Neuronal stem cell (in vitro differentiated cells): ENCODE measurements at regions not wholly inside any gene's neighbourhood (a gene's known extent, or its start where the extent isn't known, plus 50 kb on each side); places are given as distances from the start of the nearest gene placed in this dataset.
A peak's percentile ranks its signal among the peaks of the same experiment; 100 is the strongest.

Experiments
- DNase-seq: peaks from one replicate; pipeline ENCODE4 v3.0.0-alpha.2; 2013; ENCODE audit warnings: low spot score
- H2AFZ ChIP-seq: one replicate; pipeline ENCODE4 v1.6.1; 2013; ENCODE audit warnings: mild to moderate bottlenecking, low read length, inconsistent platforms
- H2AK5ac ChIP-seq: 2 replicates; pipeline ENCODE4 v1.6.1; 2013; ENCODE audit warnings: low read depth, mild to moderate bottlenecking, inconsistent platforms, low read length, moderate library complexity, mixed read lengths
- H2BK120ac ChIP-seq: 2 replicates; pipeline ENCODE4 v1.6.1; 2013; ENCODE audit warnings: low read depth, mild to moderate bottlenecking, inconsistent platforms, low read length, moderate library complexity, mixed read lengths
- H2BK12ac ChIP-seq: one replicate; pipeline ENCODE4 v1.6.1; 2013; ENCODE audit warnings: low read length, inconsistent platforms
- H2BK15ac ChIP-seq: 2 replicates; pipeline ENCODE4 v1.6.1; 2013; ENCODE audit warnings: mild to moderate bottlenecking, low read length, inconsistent platforms, mixed read lengths
- H2BK5ac ChIP-seq: one replicate; pipeline ENCODE4 v1.6.1; 2013; ENCODE audit warnings: inconsistent platforms, mild to moderate bottlenecking, low read length, moderate library complexity
- H3K14ac ChIP-seq: one replicate; pipeline ENCODE4 v1.6.1; 2013; ENCODE audit warnings: low read length, inconsistent platforms
- H3K18ac ChIP-seq: 2 replicates; pipeline ENCODE4 v1.6.1; 2013; ENCODE audit warnings: low read length, inconsistent platforms
- H3K23ac ChIP-seq: 2 replicates; pipeline ENCODE4 v1.6.1; 2013; ENCODE audit warnings: low read depth, mild to moderate bottlenecking, mixed read lengths, low read length, inconsistent platforms; ENCODE audit not compliant: poor library complexity
- H3K27ac ChIP-seq: replicated peaks from 3 replicates; pipeline ENCODE4 v1.5.1; 2013; ENCODE audit warnings: low read length, inconsistent platforms
- H3K27me3 ChIP-seq, 3 experiments: 2 replicates each; pipeline ENCODE4 v1.6.1; 2013; ENCODE audit warnings: low read length in 3 of 3, mild to moderate bottlenecking in 2 of 3, inconsistent platforms in 1 of 3, low read depth in 1 of 3, mixed read lengths in 1 of 3, moderate library complexity in 1 of 3; ENCODE audit not compliant: control insufficient read depth in 3 of 3, insufficient read depth in 3 of 3
- H3K36me3 ChIP-seq, 2 donors: replicated peaks in 1 of 2; 2 replicates each; pipeline ENCODE4 v1.6.1; 2013; ENCODE audit warnings: low read length in 2 of 2; ENCODE audit not compliant: control insufficient read depth in 2 of 2, insufficient read depth in 2 of 2
- H3K4ac ChIP-seq: 2 replicates; pipeline ENCODE4 v1.6.1; 2013; ENCODE audit warnings: inconsistent platforms, mild to moderate bottlenecking, low read length, moderate library complexity
- H3K4me1 ChIP-seq, 2 donors: 1 replicate in 1 of 2; 2 replicates in 1 of 2; pipeline ENCODE4 v1.6.1; 2013; ENCODE audit warnings: low read length in 2 of 2, low read depth in 1 of 2; ENCODE audit not compliant: control insufficient read depth in 2 of 2, insufficient read depth in 1 of 2
- H3K4me2 ChIP-seq: one replicate; pipeline ENCODE4 v1.6.1; 2013; ENCODE audit warnings: mild to moderate bottlenecking, low read length, inconsistent platforms; ENCODE audit not compliant: insufficient read depth, poor library complexity, severe bottlenecking
- H3K4me3 ChIP-seq, 2 donors: 2 replicates each; pipeline ENCODE4 v1.5.1; 2013; ENCODE audit warnings: low read length in 2 of 2, mild to moderate bottlenecking in 2 of 2, inconsistent platforms in 1 of 2, moderate library complexity in 1 of 2
- H3K79me1 ChIP-seq: one replicate; pipeline ENCODE4 v1.6.1; 2013; ENCODE audit warnings: low read depth, mild to moderate bottlenecking, inconsistent platforms, low read length, moderate library complexity
- H3K9ac ChIP-seq: one replicate; pipeline ENCODE4 v1.6.1; 2013; ENCODE audit warnings: mild to moderate bottlenecking, low read depth, low read length, inconsistent platforms; ENCODE audit not compliant: poor library complexity
- H3K9me3 ChIP-seq, 2 donors: replicated peaks in 1 of 2; 2 replicates each; pipeline versions ENCODE3 to v1.6.1; 2013; ENCODE audit warnings: low read length in 2 of 2, mild to moderate bottlenecking in 2 of 2, inconsistent platforms in 1 of 2, low read depth in 1 of 2, mixed read lengths in 1 of 2, moderate library complexity in 1 of 2; ENCODE audit not compliant: control insufficient read depth in 2 of 2, insufficient read depth in 1 of 2
- H4K8ac ChIP-seq: one replicate; pipeline ENCODE4 v1.6.1; 2013; ENCODE audit warnings: low read depth, mild to moderate bottlenecking, inconsistent platforms, low read length, moderate library complexity
- H4K91ac ChIP-seq: one replicate; pipeline ENCODE4 v1.6.1; 2013; ENCODE audit warnings: low read length, low read depth, mild to moderate bottlenecking, inconsistent platforms; ENCODE audit not compliant: poor library complexity
- WGBS, 2 donors: extraction: QIAGEN DNeasy Blood & Tissue Kit; methylation state at CpG; one replicate each; pipeline ENCODE4 v1.1.7; 2013; ENCODE audit warnings: missing lambda C conversion rate in 2 of 2, mixed read lengths in 1 of 2; ENCODE audit not compliant: insufficient read length in 2 of 2, insufficient replicate concordance in 1 of 2; ENCODE audit errors: extremely low coverage in 2 of 2; 5-methylcytosine and 5-hydroxymethylcytosine counted together

GRCh38 chr5:72597456-72597948 is 90.3 kb upstream of the ZNF366 start:
- Histone ChIP-seq H3K4me1 (peaks cover 0 to 15% of the 10 kb centered on the region in 2 donors), H3K27ac (no peak overlapping the region), H4K8ac (no peak overlapping the region), H2AFZ (peak overlapping the region; percentile 72), H2BK5ac (no peak overlapping the region), H3K27me3 (no peaks in the 10 kb centered on the region), H3K9me3 (peaks cover 2 to 13% of the 10 kb centered on the region in 2 donors), H4K91ac (no peak overlapping the region), H3K79me1 (no peaks in the 10 kb centered on the region), H2BK12ac (no peak overlapping the region), H3K4ac (no peak overlapping the region), H3K9ac (no peak overlapping the region), H2BK15ac (no peak overlapping the region), H2BK120ac (no peak overlapping the region), H3K18ac (no peak overlapping the region), H3K4me3 (no peak overlapping the region), H3K14ac (no peak overlapping the region), H3K4me2 (no peak overlapping the region), H3K23ac (no peak overlapping the region), H2AK5ac (no peak overlapping the region), H3K36me3 (no peaks in the 10 kb centered on the region)
- no peak for DNase-seq
- no CpG with 5 or more reads among the region's 5 CpGs for WGBS, 2 donors

DNA sequence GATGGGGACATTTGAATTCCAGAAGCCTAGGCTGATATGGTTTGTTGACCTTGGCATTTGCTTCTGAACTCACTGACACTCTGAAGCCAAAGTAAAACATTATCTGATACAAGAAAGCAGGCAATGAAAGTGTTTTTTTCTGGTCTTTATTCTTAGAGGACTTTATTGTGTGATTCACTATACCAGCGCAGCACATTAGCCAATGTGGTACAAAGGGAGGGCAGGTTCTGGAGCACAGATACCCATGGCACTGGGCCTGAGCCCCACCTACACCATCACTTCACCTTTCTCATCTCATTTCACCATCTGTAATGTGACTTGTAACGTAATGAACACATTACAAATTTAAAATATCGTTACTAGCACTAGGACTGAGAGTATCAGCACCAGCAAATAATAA is 89.7 kb upstream of the ZNF366 start:
- H2BK5ac ChIP-seq, result no peak overlapping the region

DNA sequence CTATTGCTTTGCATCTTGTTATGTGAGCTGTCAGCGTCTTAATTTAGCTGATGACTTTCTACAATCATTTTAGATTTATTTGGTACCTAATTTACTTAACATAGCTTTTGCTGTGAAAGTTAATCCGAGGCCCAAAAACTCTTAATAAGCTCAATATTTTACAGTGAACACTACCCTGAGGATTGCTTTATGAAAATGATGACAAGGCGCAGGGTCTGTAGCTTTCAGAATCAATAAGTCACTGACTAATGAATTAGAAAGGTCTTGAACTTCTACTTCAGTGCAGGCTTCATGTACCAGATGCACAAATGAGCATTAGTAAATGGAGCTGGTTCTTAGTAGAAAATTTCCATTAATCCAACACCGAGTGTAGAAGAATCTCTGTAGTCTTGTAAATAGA is 81.4 kb upstream of the ZNF366 start:
- Histone ChIP-seq H3K27ac (no peak overlapping the region), H3K4me3 (no peak overlapping the region), H3K9ac (no peak overlapping the region), H2BK12ac (no peak overlapping the region), H3K4ac (no peak overlapping the region), H3K36me3 (no peaks in the 10 kb centered on the region), H2BK120ac (no peak overlapping the region), H2BK5ac (no peak overlapping the region), H3K79me1 (no peaks in the 10 kb centered on the region), H2AK5ac (no peak overlapping the region), H2BK15ac (no peak overlapping the region), H3K18ac (no peak overlapping the region), H3K4me1 (peaks cover 6 to 7% of the 10 kb centered on the region in 2 donors), H3K14ac (no peak overlapping the region), H4K8ac (no peak overlapping the region), H3K9me3 (no peaks in the 10 kb centered on the region), H3K23ac (no peak overlapping the region), H3K27me3 (no peaks in the 10 kb centered on the region), H3K4me2 (no peak overlapping the region), H4K91ac (no peak overlapping the region), H2AFZ (peak overlapping the region; percentile 90)
- no CpG with 5 or more reads among the region's 4 CpGs for WGBS, 2 donors
- no peak for DNase-seq

More for the DNA sequence above, 89.7 kb upstream of the ZNF366 start:
- Histone ChIP-seq H2BK12ac (no peak overlapping the region), H3K9me3 (peaks cover 2 to 13% of the 10 kb centered on the region in 2 donors), H3K4me3 (no peak overlapping the region), H4K91ac (no peak overlapping the region), H3K79me1 (no peaks in the 10 kb centered on the region), H3K4ac (no peak overlapping the region), H3K9ac (no peak overlapping the region), H3K4me2 (no peak overlapping the region), H3K14ac (no peak overlapping the region), H2AK5ac (no peak overlapping the region), H2BK15ac (no peak overlapping the region), H2AFZ (no peak overlapping the region), H2BK120ac (no peak overlapping the region), H3K36me3 (no peaks in the 10 kb centered on the region), H3K23ac (no peak overlapping the region), H3K27me3 (no peaks in the 10 kb centered on the region), H4K8ac (no peak overlapping the region), H3K27ac (no peak overlapping the region), H3K4me1 (peaks cover 0 to 15% of the 10 kb centered on the region in 2 donors), H3K18ac (no peak overlapping the region)
- 100% methylated on average over 2 of the region's 3 CpGs; no CpG with 5 or more reads in 1 of the 2 donors for WGBS, 2 donors
- DNase-seq, result no peak

GRCh38 chr5:72587661-72588308 is 80.6 kb upstream of the ZNF366 start:
- H3K18ac ChIP-seq, result no peak overlapping the region
- H4K8ac ChIP-seq, result no peak overlapping the region
- H4K91ac ChIP-seq, result no peak overlapping the region
- no peak overlapping the region for H3K4me3 ChIP-seq
- no peaks in the 10 kb centered on the region for H3K36me3 ChIP-seq
- H3K9ac ChIP-seq, result no peak overlapping the region
- no peak overlapping the region for H2AK5ac ChIP-seq
- H3K27ac ChIP-seq, result no peak overlapping the region
- no peak overlapping the region for H2BK12ac ChIP-seq
- no peak overlapping the region for H2BK120ac ChIP-seq
- peaks cover 6 to 7% of the 10 kb centered on the region in 2 donors for H3K4me1 ChIP-seq
- no peak overlapping the region for H2BK5ac ChIP-seq
- no peak overlapping the region for H3K4me2 ChIP-seq
- WGBS, 2 donors, result no CpG with 5 or more reads among the region's 8 CpGs
- H3K23ac ChIP-seq, result no peak overlapping the region
- no peak overlapping the region for H3K4ac ChIP-seq
- peak overlapping the region; percentile 90 for H2AFZ ChIP-seq
- no peak overlapping the region for H3K14ac ChIP-seq
- H2BK15ac ChIP-seq, result no peak overlapping the region
- no peak for DNase-seq
- H3K79me1 ChIP-seq, result no peaks in the 10 kb centered on the region
- no peaks in the 10 kb centered on the region for H3K9me3 ChIP-seq
- H3K27me3 ChIP-seq, result no peaks in the 10 kb centered on the region
